ENCODE measurements at regions not wholly inside any gene's neighbourhood (a gene's known extent, or its start where the extent isn't known, plus 50 kb on each side); places are given as distances from the start of the nearest gene placed in this dataset.

DNA sequence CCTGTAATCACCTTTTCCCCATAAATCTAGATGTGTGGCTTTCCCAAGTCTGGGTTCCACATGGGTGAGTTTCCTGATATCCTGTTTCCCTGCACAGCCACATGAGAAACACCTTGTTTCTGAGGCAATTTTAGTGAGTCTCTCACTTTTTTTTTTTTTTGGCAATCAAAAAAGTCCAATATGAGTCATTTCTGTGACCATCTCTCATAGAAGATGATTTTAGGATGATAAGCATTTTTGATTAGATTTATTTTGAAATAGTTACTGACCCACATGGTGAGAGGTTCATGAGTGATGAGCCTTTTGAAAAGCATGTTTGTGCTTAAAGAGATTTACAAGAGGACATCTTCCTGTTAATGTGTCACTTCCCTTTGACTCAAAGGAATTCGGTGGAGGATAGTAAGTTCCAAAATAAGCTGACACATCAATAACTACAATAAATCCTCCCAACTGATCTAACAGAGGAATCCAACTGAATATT is 464.0 kb downstream of the INHBA start:
- Histone ChIP-seq H3K9me2 (replicated peaks; ENCODE audit: insufficient read depth) (no peaks in the 10 kb centered on the region), H3K9me3 (ENCODE audit: low read depth) (no peaks in the 10 kb centered on the region), H3K36me3 (replicated peaks; ENCODE audit: insufficient read depth, low read depth) (no peaks in the 10 kb centered on the region), H3K4me2 (no peak overlapping the region), H2AFZ (no peak overlapping the region), H3K27ac (no peak overlapping the region), H3K79me2 (no peaks in the 10 kb centered on the region), H4K20me1 (ENCODE audit: insufficient read depth, poor library complexity, severe bottlenecking) (no peaks in the 10 kb centered on the region), H3K27me3 (no peaks in the 10 kb centered on the region), H3K4me3 (no peak overlapping the region), H3K4me1 (ENCODE audit: insufficient read depth) (no peaks in the 10 kb centered on the region)
- no peak for DNase-seq (ENCODE audit: low spot score)
- 60% methylated on average over 1 of the region's 1 CpG for WGBS (ENCODE audit: low lambda C conversion rate, missing lambda C conversion rate)
- TF ChIP-seq EZH2phosphoT487 (IDR thresholded peaks at IDR 0.05; ENCODE audit: low read depth, severe bottlenecking, unreplicated experiment) (no peak), EZH2 (IDR thresholded peaks at IDR 0.05; ENCODE audit: borderline replicate concordance) (no peak)
- TF ChIP-seq, protein P1, sequence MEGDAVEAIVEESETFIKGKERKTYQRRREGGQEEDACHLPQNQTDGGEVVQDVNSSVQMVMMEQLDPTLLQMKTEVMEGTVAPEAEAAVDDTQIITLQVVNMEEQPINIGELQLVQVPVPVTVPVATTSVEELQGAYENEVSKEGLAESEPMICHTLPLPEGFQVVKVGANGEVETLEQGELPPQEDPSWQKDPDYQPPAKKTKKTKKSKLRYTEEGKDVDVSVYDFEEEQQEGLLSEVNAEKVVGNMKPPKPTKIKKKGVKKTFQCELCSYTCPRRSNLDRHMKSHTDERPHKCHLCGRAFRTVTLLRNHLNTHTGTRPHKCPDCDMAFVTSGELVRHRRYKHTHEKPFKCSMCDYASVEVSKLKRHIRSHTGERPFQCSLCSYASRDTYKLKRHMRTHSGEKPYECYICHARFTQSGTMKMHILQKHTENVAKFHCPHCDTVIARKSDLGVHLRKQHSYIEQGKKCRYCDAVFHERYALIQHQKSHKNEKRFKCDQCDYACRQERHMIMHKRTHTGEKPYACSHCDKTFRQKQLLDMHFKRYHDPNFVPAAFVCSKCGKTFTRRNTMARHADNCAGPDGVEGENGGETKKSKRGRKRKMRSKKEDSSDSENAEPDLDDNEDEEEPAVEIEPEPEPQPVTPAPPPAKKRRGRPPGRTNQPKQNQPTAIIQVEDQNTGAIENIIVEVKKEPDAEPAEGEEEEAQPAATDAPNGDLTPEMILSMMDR (IDR thresholded peaks at IDR 0.05; ENCODE audit: poor library complexity), result no peak

DNA sequence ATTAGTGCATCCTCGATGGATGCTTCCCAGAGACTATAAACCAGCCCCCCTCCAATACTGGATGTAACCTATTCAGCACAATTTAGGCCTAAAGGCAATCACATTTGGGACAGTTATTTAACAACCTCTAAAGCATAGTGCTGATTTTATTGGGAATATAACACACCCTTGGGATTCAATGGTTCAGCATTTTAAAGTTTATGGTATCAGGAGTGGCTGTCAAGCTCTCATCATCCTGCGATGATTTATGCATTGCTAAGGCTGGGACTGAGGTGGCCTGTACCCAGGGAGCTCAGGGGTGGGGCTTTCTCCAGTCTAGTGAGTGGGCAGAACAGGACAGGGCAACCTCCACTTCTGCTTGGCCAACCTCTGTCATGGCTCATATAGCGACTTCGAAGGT is 464.9 kb downstream of the INHBA start:
- no peaks in the 10 kb centered on the region for H3K27me3 ChIP-seq
- no peak overlapping the region for H3K4me3 ChIP-seq
- H3K4me2 ChIP-seq, result no peak overlapping the region
- TF ChIP-seq EZH2 (IDR thresholded peaks at IDR 0.05; ENCODE audit: borderline replicate concordance), result no peak
- TF ChIP-seq, protein P1 (IDR thresholded peaks at IDR 0.05; ENCODE audit: poor library complexity), result no peak
- TF ChIP-seq EZH2phosphoT487 (IDR thresholded peaks at IDR 0.05; ENCODE audit: low read depth, severe bottlenecking, unreplicated experiment), result no peak
- no peaks in the 10 kb centered on the region for H4K20me1 ChIP-seq (ENCODE audit: insufficient read depth, poor library complexity, severe bottlenecking)
- H3K79me2 ChIP-seq, result no peaks in the 10 kb centered on the region
- H3K27ac ChIP-seq, result no peak overlapping the region
- H3K36me3 ChIP-seq (replicated peaks; ENCODE audit: insufficient read depth, low read depth), result no peaks in the 10 kb centered on the region
- H3K4me1 ChIP-seq (ENCODE audit: insufficient read depth), result no peaks in the 10 kb centered on the region
- no peak for DNase-seq (ENCODE audit: low spot score)
- no peaks in the 10 kb centered on the region for H3K9me2 ChIP-seq (replicated peaks; ENCODE audit: insufficient read depth)
- H2AFZ ChIP-seq, result no peak overlapping the region
- 91% methylated on average over 4 of the region's 4 CpGs for WGBS (ENCODE audit: low lambda C conversion rate, missing lambda C conversion rate)
- no peaks in the 10 kb centered on the region for H3K9me3 ChIP-seq (ENCODE audit: low read depth)

DNA sequence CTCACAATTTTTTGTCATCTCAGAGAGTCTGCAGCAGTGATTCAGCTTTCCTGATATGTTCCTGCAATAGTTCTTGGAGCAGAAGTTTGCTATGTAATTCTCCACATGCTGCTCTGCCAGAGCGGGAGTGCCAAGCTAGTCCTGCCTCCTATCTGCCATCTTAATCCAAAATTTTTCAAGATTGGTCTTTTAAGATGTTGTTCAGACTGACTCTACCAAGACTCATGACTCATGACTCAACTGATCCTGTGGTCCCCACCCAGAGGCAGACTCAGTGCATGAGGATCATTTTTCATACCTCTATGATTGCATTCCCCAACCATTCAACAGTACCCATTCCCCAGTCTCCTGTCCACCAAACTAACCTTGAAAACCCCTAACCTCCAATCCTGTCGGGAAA is 470.8 kb downstream of the INHBA start:
- Histone ChIP-seq H4K20me1 (ENCODE audit: insufficient read depth, poor library complexity, severe bottlenecking) (no peaks in the 10 kb centered on the region), H3K27me3 (no peaks in the 10 kb centered on the region), H2AFZ (no peak overlapping the region), H3K79me2 (no peaks in the 10 kb centered on the region), H3K4me1 (ENCODE audit: insufficient read depth) (no peaks in the 10 kb centered on the region), H3K36me3 (replicated peaks; ENCODE audit: insufficient read depth, low read depth) (no peaks in the 10 kb centered on the region), H3K27ac (no peak overlapping the region), H3K9me3 (ENCODE audit: low read depth) (no peaks in the 10 kb centered on the region), H3K4me2 (no peak overlapping the region), H3K4me3 (no peak overlapping the region), H3K9me2 (replicated peaks; ENCODE audit: insufficient read depth) (no peaks in the 10 kb centered on the region)
- WGBS (ENCODE audit: low lambda C conversion rate, missing lambda C conversion rate), result 96% methylated on average over 2 of the region's 2 CpGs
- TF ChIP-seq EZH2phosphoT487 (IDR thresholded peaks at IDR 0.05; ENCODE audit: low read depth, severe bottlenecking, unreplicated experiment) (no peak), EZH2 (IDR thresholded peaks at IDR 0.05; ENCODE audit: borderline replicate concordance) (no peak)
- TF ChIP-seq, protein P1 (IDR thresholded peaks at IDR 0.05; ENCODE audit: poor library complexity), result no peak
- DNase-seq (ENCODE audit: low spot score), result no peak
